Ovary (tissue), 7 donors: ENCODE measurements at regions not wholly inside any gene's neighbourhood (a gene's known extent, or its start where the extent isn't known, plus 50 kb on each side); places are given as distances from the start of the nearest gene placed in this dataset.

Experiments
- DNase-seq, 5 donors: peaks; one replicate each; pipeline ENCODE4 v3.0.0-alpha.2; 2019 to 2020
- H3K27ac ChIP-seq, 2 donors: fragments of 200-600 bp; one replicate each; pipeline versions ENCODE4 v1.5.1 to v1.8.0; 2019 to 2022
- H3K27me3 ChIP-seq: fragments of 200-600 bp; one replicate; pipeline ENCODE4 v1.8.0; 2022
- H3K36me3 ChIP-seq: fragments of 200-600 bp; sonication (generic); one replicate; pipeline ENCODE4 v1.5.1; 2019
- H3K4me1 ChIP-seq: one replicate; pipeline ENCODE4 v1.8.1; 2013; ENCODE audit warnings: mild to moderate bottlenecking, moderate library complexity; ENCODE audit not compliant: insufficient read depth
- H3K4me3 ChIP-seq: fragments of 200-600 bp; sonication (generic); one replicate; pipeline ENCODE4 v1.5.1; 2017
- H3K9me3 ChIP-seq, 2 donors: fragments of 200-600 bp in 1 of 2; sonication (generic) in 1 of 2; one replicate each; pipeline versions ENCODE4 v1.5.1 to v1.8.1; 2013 to 2019; ENCODE audit warnings: mild to moderate bottlenecking in 1 of 2, moderate library complexity in 1 of 2
- CTCF ChIP-seq, 3 donors: fragments of 450-650 bp in 2 of 3; fragments of 200-600 bp in 1 of 3; IDR thresholded peaks; one replicate each; pipeline versions ENCODE4 v1.5.1 to v1.8.0; 2016 to 2022; ENCODE audit warnings: antibody characterized with exemption in 3 of 3, mild to moderate bottlenecking in 1 of 3
- EP300 ChIP-seq: sonication (generic); formaldehyde crosslinking; IDR thresholded peaks from one replicate; pipeline ENCODE4 v1.6.1; 2017; ENCODE audit warnings: antibody characterized with exemption
- POLR2A ChIP-seq: fragments of 450-650 bp; IDR thresholded peaks from one replicate; pipeline ENCODE4 v1.6.1; 2017; ENCODE audit warnings: antibody characterized with exemption, mild to moderate bottlenecking, moderate library complexity
- WGBS, 3 donors: extraction: QIAGEN DNeasy Blood & Tissue Kit in 1 of 3; methylation state at CpG; one replicate each; pipeline versions ENCODE4 v1.1.5 to v1.1.7; 2013 to 2017; 5-methylcytosine and 5-hydroxymethylcytosine counted together
- intact Hi-C, 4 donors: fragments of 100-400 bp; cut with DNase I; formaldehyde crosslinking; loops; one replicate each; pipeline versions ENCODE4 v1.11.0 to v1.15.1; 2022 to 2023
- donor health status: DM: no; HTN: no; CAD: no; lungs with moderate emphysema.
- donor health status: DM: no; HTN: no; CAD: no.
- donor health status: Bipolar disorder and iron deficiency.
- donor health status: DM: no; HTN: no; CAD: no.
- donor health status: DM: yes; HTN: yes; CAD: no.

- no peak overlapping the region for H3K27ac ChIP-seq
- H3K4me1 ChIP-seq = no peaks in the 10 kb centered on the region
- no peak for TF ChIP-seq EP300
- no peak for TF ChIP-seq CTCF (IDR thresholded peaks at IDR 0.05)
- TF ChIP-seq POLR2A = no peak
- H3K36me3 ChIP-seq = no peaks in the 10 kb centered on the region
- 72 to 85% (median 76%) methylated on average over 2 of the region's 2 CpGs for WGBS, 3 donors
- no peak for DNase-seq
- no peaks in the 10 kb centered on the region for H3K27me3 ChIP-seq
- H3K9me3 ChIP-seq = no peaks in the 10 kb centered on the region
- no peak overlapping the region for H3K4me3 ChIP-seq
- intact Hi-C loops = no loop called here
Observed at GRCh38 chr2:198717451-198717850, 740.3 kb downstream of the SATB2 start.

- no peak for DNase-seq
- no peak for TF ChIP-seq EP300
- TF ChIP-seq POLR2A = no peak
- no peak for TF ChIP-seq CTCF (IDR thresholded peaks at IDR 0.05)
- Histone ChIP-seq H3K4me3 (no peak overlapping the region), H3K27me3 (no peaks in the 10 kb centered on the region), H3K36me3 (no peaks in the 10 kb centered on the region), H3K9me3 (no peaks in the 10 kb centered on the region), H3K4me1 (no peaks in the 10 kb centered on the region), H3K27ac (no peak overlapping the region)
- 84 to 89% (median 88%) methylated on average over 3 of the region's 3 CpGs for WGBS, 3 donors
- intact Hi-C loops = no loop called here
Observed at GRCh38 chr2:198715302-198715835, 742.4 kb downstream of the SATB2 start.

- no peak for DNase-seq
- Histone ChIP-seq H3K27ac (no peak overlapping the region), H3K4me1 (no peaks in the 10 kb centered on the region), H3K36me3 (no peaks in the 10 kb centered on the region), H3K27me3 (no peaks in the 10 kb centered on the region), H3K9me3 (no peaks in the 10 kb centered on the region), H3K4me3 (no peak overlapping the region)
- TF ChIP-seq POLR2A = no peak
- no peak for TF ChIP-seq CTCF (IDR thresholded peaks at IDR 0.05)
- 48 to 72% (median 66%) methylated on average over 4 of the region's 4 CpGs for WGBS, 3 donors
- intact Hi-C loops = no loop called here
Observed at GRCh38 chr2:198712485-198712884, 745.3 kb downstream of the SATB2 start.

GRCh38 chr2:198711484-198711883 is 746.3 kb downstream of the SATB2 start:
- intact Hi-C loops = no loop called here
- H3K9me3 ChIP-seq = no peaks in the 10 kb centered on the region
- no peak for DNase-seq
- no peak overlapping the region for H3K27ac ChIP-seq
- H3K27me3 ChIP-seq = no peaks in the 10 kb centered on the region
- TF ChIP-seq POLR2A (no peak), CTCF (IDR thresholded peaks at IDR 0.05) (no peak), EP300 (no peak)
- no peaks in the 10 kb centered on the region for H3K36me3 ChIP-seq
- no peak overlapping the region for H3K4me3 ChIP-seq
- no peaks in the 10 kb centered on the region for H3K4me1 ChIP-seq

GRCh38 chr2:198710562-198710961 is 747.2 kb downstream of the SATB2 start:
- Histone ChIP-seq H3K27me3 (no peaks in the 10 kb centered on the region), H3K4me1 (no peaks in the 10 kb centered on the region), H3K4me3 (no peak overlapping the region), H3K36me3 (no peaks in the 10 kb centered on the region), H3K27ac (no peak overlapping the region), H3K9me3 (no peaks in the 10 kb centered on the region)
- DNase-seq = no peak
- 78 to 89% (median 86%) methylated on average over 1 of the region's 1 CpG for WGBS, 3 donors
- intact Hi-C loops = no loop called here
- TF ChIP-seq POLR2A = no peak
- no peak for TF ChIP-seq EP300
- TF ChIP-seq CTCF (IDR thresholded peaks at IDR 0.05) = no peak
